SK-N-SH (cell line): ENCODE measurements at regions not wholly inside any gene's neighbourhood (a gene's known extent, or its start where the extent isn't known, plus 50 kb on each side); places are given as distances from the start of the nearest gene placed in this dataset.

Experiments
- CTCF ChIA-PET: fragments of 300-600, 350-600 bp; formaldehyde crosslinking; extraction: SDS; loops from one replicate; lab custom pipeline; 2021; lab: Yijun Ruan, JAX
- POLR2A ChIA-PET: fragments of 350-600 bp; sonication (Branson Sonifier 250); formaldehyde crosslinking; extraction: SDS; loops from one replicate; lab custom pipeline; 2020; ENCODE audit warnings: antibody characterized with exemption, inconsistent platforms; lab: Yijun Ruan, JAX
- DNase-seq: peaks from one replicate; pipeline ENCODE4 v3.0.0; 2012
- H2AFZ ChIP-seq: fragments of 200-600 bp; sonication (generic); 2 replicates; pipeline ENCODE4 v1.8.1; 2016; ENCODE audit warnings: antibody characterized with exemption, mild to moderate bottlenecking, low read depth
- H3F3A ChIP-seq: fragments of 200-600 bp; sonication (generic); replicated peaks from 2 replicates; pipeline ENCODE3; 2016; ENCODE audit warnings: antibody characterized with exemption, mild to moderate bottlenecking; ENCODE audit not compliant: insufficient read depth
- H3K27ac ChIP-seq, 2 experiments: fragments of 200-500 bp in 1 of 2; fragments of 200-600 bp in 1 of 2; sonication (Bioruptor generic) in 1 of 2; sonication (generic), shearing (Covaris generic) in 1 of 2; 2 replicates each; pipeline versions ENCODE4 v1.5.1 to v1.6.1; 2014 to 2016; ENCODE audit warnings: low read depth in 2 of 2, inconsistent platforms in 1 of 2, low read length in 1 of 2, mild to moderate bottlenecking in 1 of 2, mixed read lengths in 1 of 2
- H3K27me3 ChIP-seq: fragments of 200-600 bp; sonication (generic), shearing (Covaris generic); 2 replicates; pipeline ENCODE4 v1.6.1; 2016; ENCODE audit warnings: mixed run types; ENCODE audit not compliant: insufficient read depth
- H3K36me3 ChIP-seq, 2 experiments: fragments of 200-500 bp in 1 of 2; fragments of 200-600 bp in 1 of 2; sonication (Bioruptor generic) in 1 of 2; sonication (generic) in 1 of 2; replicated peaks in 1 of 2; 2 replicates each; pipeline versions ENCODE3 to v1.5.1; 2014 to 2016; ENCODE audit warnings: low read length in 1 of 2, mild to moderate bottlenecking in 1 of 2; ENCODE audit not compliant: insufficient read depth in 2 of 2, control insufficient read depth in 1 of 2
- H3K4me1 ChIP-seq, 2 experiments: fragments of 200-500 bp in 1 of 2; fragments of 200-600 bp in 1 of 2; sonication (Bioruptor generic) in 1 of 2; sonication (generic), shearing (Covaris generic) in 1 of 2; 2 replicates each; pipeline versions ENCODE4 v1.5.1 to v1.6.1; 2014 to 2016; ENCODE audit warnings: low read depth in 1 of 2, low read length in 1 of 2, mixed run types in 1 of 2; ENCODE audit not compliant: insufficient read depth in 2 of 2, control insufficient read depth in 1 of 2
- H3K4me2 ChIP-seq: fragments of 200-600 bp; sonication (generic), shearing (Covaris generic); 2 replicates; pipeline ENCODE4 v1.6.1; 2017; ENCODE audit warnings: mixed run types
- H3K4me3 ChIP-seq, 2 experiments: fragments of 200-500 bp in 1 of 2; fragments of 200-600 bp in 1 of 2; sonication (Bioruptor generic) in 1 of 2; sonication (generic), shearing (Covaris generic) in 1 of 2; 2 replicates each; pipeline versions ENCODE4 v1.5.1 to v1.8.1; 2014 to 2016; ENCODE audit warnings: low read depth in 2 of 2, inconsistent platforms in 1 of 2, low read length in 1 of 2, mild to moderate bottlenecking in 1 of 2, mixed read lengths in 1 of 2, moderate library complexity in 1 of 2
- H3K79me2 ChIP-seq: fragments of 200-600 bp; sonication (generic); 2 replicates; pipeline ENCODE4 v1.8.1; 2017; ENCODE audit warnings: mild to moderate bottlenecking; ENCODE audit not compliant: insufficient read depth
- H3K9ac ChIP-seq: fragments of 200-600 bp; sonication (generic); 2 replicates; pipeline ENCODE4 v1.6.1; 2017; ENCODE audit warnings: mixed run types
- H3K9me2 ChIP-seq: fragments of 200-600 bp; sonication (generic); 2 replicates; pipeline ENCODE4 v1.6.1; 2017; ENCODE audit warnings: mixed run types
- H3K9me3 ChIP-seq: fragments of 200-600 bp; sonication (generic); 2 replicates; pipeline ENCODE4 v1.6.1; 2017; ENCODE audit warnings: mixed run types, mild to moderate bottlenecking, moderate library complexity
- H4K20me1 ChIP-seq: fragments of 200-600 bp; sonication (generic); 2 replicates; pipeline ENCODE4 v1.6.1; 2017; ENCODE audit warnings: mild to moderate bottlenecking, mixed run types; ENCODE audit not compliant: insufficient read depth
- EP300 ChIP-seq, 2 experiments: IDR thresholded peaks; 2 replicates each; pipeline versions ENCODE4 v1.4.0 to v1.6.1; 2012; ENCODE audit warnings: borderline replicate concordance in 1 of 2, low read depth in 1 of 2, low read length in 1 of 2
- GATA2 ChIP-seq: sonication (generic); formaldehyde crosslinking; IDR thresholded peaks from 2 replicates; pipeline ENCODE4 v1.5.0; 2020; ENCODE audit warnings: mild to moderate bottlenecking, missing genetic modification reagents
- IRF3 ChIP-seq: fragments of 150-350 bp; IDR thresholded peaks from 2 replicates; pipeline ENCODE4 v1.6.1; 2016; ENCODE audit warnings: mild to moderate bottlenecking, low read depth, low read length
- MAX ChIP-seq: IDR thresholded peaks from 2 replicates; pipeline ENCODE4 v1.4.0; 2012; ENCODE audit warnings: low read depth
- MEF2A ChIP-seq: IDR thresholded peaks from 2 replicates; pipeline ENCODE4 v1.4.0; 2012; ENCODE audit warnings: low read depth, borderline replicate concordance
- REST ChIP-seq: IDR thresholded peaks from 2 replicates; pipeline ENCODE4 v1.6.1; 2012; ENCODE audit warnings: mild to moderate bottlenecking, low read depth, low read length, moderate library complexity
- SMC3 ChIP-seq: IDR thresholded peaks from 2 replicates; pipeline ENCODE4 v1.6.1; 2012; ENCODE audit warnings: low read depth, low read length, improper control_type of control experiment
- TCF12 ChIP-seq: IDR thresholded peaks from 2 replicates; pipeline ENCODE4 v1.4.0; 2012
- USF1 ChIP-seq: IDR thresholded peaks from 2 replicates; pipeline ENCODE4 v1.4.0; 2012; ENCODE audit warnings: low read depth, borderline replicate concordance
- ZBTB33 ChIP-seq: IDR thresholded peaks from 2 replicates; pipeline ENCODE4 v1.4.0; 2012; ENCODE audit warnings: low read depth, borderline replicate concordance
- WGBS: methylation state at CpG from one replicate; pipeline ENCODE4 v1.1.6; 2017; ENCODE audit warnings: low lambda C conversion rate; 5-methylcytosine and 5-hydroxymethylcytosine counted together

GRCh38 chr18:64929036-64929435, 780.1 kb upstream of the LINC00305 start:
- no peaks in the 10 kb centered on the region for H3K79me2 ChIP-seq
- H3K4me1 ChIP-seq = no peaks in the 10 kb centered on the region; a peak in 1 of 4 replicates
- WGBS = 7% methylated on average over 5 of the region's 5 CpGs
- no peak overlapping the region for H2AFZ ChIP-seq
- H3K9ac ChIP-seq = no peak overlapping the region
- no peak overlapping the region for H3K27ac ChIP-seq
- H4K20me1 ChIP-seq = no peaks in the 10 kb centered on the region
- H3K4me3 ChIP-seq = no peak overlapping the region
- TF ChIP-seq ZBTB33 = no peak
- TF ChIP-seq MAX = no peak
- peak; percentile 51 for TF ChIP-seq TCF12
- POLR2A ChIA-PET = no interaction called here
- CTCF ChIA-PET = no interaction called here
- H3K27me3 ChIP-seq = no peaks in the 10 kb centered on the region
- no peaks in the 10 kb centered on the region for H3K9me2 ChIP-seq
- H3K9me3 ChIP-seq = 0 out of 2 replicates have a peak, but pooled peaks cover 3% of the 10 kb centered on the region
- no peaks in the 10 kb centered on the region for H3F3A ChIP-seq
- H3K36me3 ChIP-seq = no peaks in the 10 kb centered on the region
- DNase-seq = no peak
- no peak overlapping the region for H3K4me2 ChIP-seq

GRCh38 chr18:64919971-64920570, 771.2 kb upstream of the LINC00305 start:
- Histone ChIP-seq H3K9me2 (0 out of 2 replicates have a peak, but pooled peaks cover 4% of the 10 kb centered on the region), H3K4me3 (no peak overlapping the region), H4K20me1 (no peaks in the 10 kb centered on the region), H3K27me3 (no peaks in the 10 kb centered on the region), H2AFZ (no peak overlapping the region), H3K9me3 (no peaks in the 10 kb centered on the region), H3K4me1 (no peaks in the 10 kb centered on the region; a peak in 2 of 4 replicates), H3K4me2 (no peak overlapping the region), H3K27ac (no peak overlapping the region), H3K36me3 (no peaks in the 10 kb centered on the region), H3K79me2 (no peaks in the 10 kb centered on the region), H3K9ac (no peak overlapping the region), H3F3A (no peaks in the 10 kb centered on the region)
- ChIA-PET CTCF (no interaction called here), POLR2A (interaction anchor here (0.6 kb wide), 1 partner anchor 91 kb away, joined by 3 read pairs; no protein-coding TSS in a partner anchor)
- WGBS = 36% methylated on average over 1 of the region's 1 CpG
- no peak for TF ChIP-seq EP300 (IDR thresholded peaks at IDR 0.05; ENCODE audit: borderline replicate concordance in 1 of 2, low read depth in 1 of 2, low read length in 1 of 2)
- TF ChIP-seq REST = no peak
- TF ChIP-seq GATA2 (CRISPR knock-in tag) = no peak
- TF ChIP-seq MEF2A = no peak
- no peak for TF ChIP-seq SMC3
- no peak for TF ChIP-seq IRF3
- TF ChIP-seq USF1 = no peak
- DNase-seq = no peak
